ENCODE measurements at regions not wholly inside any gene's neighbourhood (a gene's known extent, or its start where the extent isn't known, plus 50 kb on each side); places are given as distances from the start of the nearest gene placed in this dataset.

DNA sequence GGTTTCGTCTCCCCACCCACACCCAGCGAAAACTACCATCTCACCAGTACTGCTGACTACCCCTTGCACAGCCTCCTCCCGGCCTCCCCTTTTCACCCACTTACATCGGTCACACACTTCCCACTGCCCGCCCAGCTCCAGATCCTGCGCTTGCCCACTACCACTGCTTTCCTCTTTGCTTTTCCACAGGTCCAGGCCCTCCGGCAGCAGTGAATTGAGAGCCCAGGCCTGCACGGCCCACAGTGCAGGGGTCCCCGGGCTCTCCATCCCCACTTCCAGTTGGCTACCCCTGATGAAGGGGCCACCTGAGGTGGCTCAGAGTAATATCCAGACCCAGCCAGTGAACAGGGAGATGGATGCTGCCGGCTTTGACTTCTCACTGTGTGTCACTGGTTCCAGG lies 120.2 kb upstream of the FSTL4 start:
- no peak overlapping the region for H3K14ac ChIP-seq (ENCODE audit: insufficient read depth, low read length)
- no peak overlapping the region for H2BK15ac ChIP-seq (ENCODE audit: low read depth, low read length)
- no peak overlapping the region for H2BK12ac ChIP-seq (ENCODE audit: insufficient read length, low read depth, low read length)
- H4K91ac ChIP-seq (ENCODE audit: insufficient read length, low read depth, low read length) = no peak overlapping the region
- no peak overlapping the region for H2BK5ac ChIP-seq (ENCODE audit: insufficient read length, low read length)
- H2AK5ac ChIP-seq (ENCODE audit: insufficient read length, low read length) = no peak overlapping the region
- H3K56ac ChIP-seq (ENCODE audit: insufficient read length, low read depth, low read length) = no peak overlapping the region
- peaks cover 10% of the 10 kb centered on the region for H3K27me3 Mint-ChIP-seq (ENCODE audit: low read depth)
- H3K4me2 ChIP-seq (ENCODE audit: insufficient read depth, insufficient read length, low read length) = no peak overlapping the region
- H3K79me2 ChIP-seq (ENCODE audit: insufficient read depth, low read length) = no peaks in the 10 kb centered on the region
- no peaks in the 10 kb centered on the region for H4K20me1 ChIP-seq (ENCODE audit: control insufficient read depth, insufficient read depth, insufficient read length)
- TF ChIP-seq, protein P1, sequence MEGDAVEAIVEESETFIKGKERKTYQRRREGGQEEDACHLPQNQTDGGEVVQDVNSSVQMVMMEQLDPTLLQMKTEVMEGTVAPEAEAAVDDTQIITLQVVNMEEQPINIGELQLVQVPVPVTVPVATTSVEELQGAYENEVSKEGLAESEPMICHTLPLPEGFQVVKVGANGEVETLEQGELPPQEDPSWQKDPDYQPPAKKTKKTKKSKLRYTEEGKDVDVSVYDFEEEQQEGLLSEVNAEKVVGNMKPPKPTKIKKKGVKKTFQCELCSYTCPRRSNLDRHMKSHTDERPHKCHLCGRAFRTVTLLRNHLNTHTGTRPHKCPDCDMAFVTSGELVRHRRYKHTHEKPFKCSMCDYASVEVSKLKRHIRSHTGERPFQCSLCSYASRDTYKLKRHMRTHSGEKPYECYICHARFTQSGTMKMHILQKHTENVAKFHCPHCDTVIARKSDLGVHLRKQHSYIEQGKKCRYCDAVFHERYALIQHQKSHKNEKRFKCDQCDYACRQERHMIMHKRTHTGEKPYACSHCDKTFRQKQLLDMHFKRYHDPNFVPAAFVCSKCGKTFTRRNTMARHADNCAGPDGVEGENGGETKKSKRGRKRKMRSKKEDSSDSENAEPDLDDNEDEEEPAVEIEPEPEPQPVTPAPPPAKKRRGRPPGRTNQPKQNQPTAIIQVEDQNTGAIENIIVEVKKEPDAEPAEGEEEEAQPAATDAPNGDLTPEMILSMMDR (conservative IDR thresholded peaks at IDR 0.05) = no peak
- peaks cover 6% of the 10 kb centered on the region for H3K9me3 ChIP-seq (ENCODE audit: control insufficient read depth, low read depth, low read length)
- H3K27me3 ChIP-seq (ENCODE audit: insufficient read depth, low read length) = no peaks in the 10 kb centered on the region
- peaks cover 0 to 4% of the 10 kb centered on the region in 2 experiments; a peak in 4 of 5 replicates for H3K9me3 Mint-ChIP-seq
- H3K4me1 ChIP-seq (ENCODE audit: insufficient read depth, low read length) = no peaks in the 10 kb centered on the region
- no CpG with 5 or more reads among the region's 10 CpGs for WGBS (ENCODE audit: extremely low coverage, insufficient read length, low lambda C conversion rate)
- no peak overlapping the region for H2BK120ac ChIP-seq (ENCODE audit: low read depth, low read length, poor library complexity, severe bottlenecking)
- peaks cover 0 to 3% of the 10 kb centered on the region in 2 experiments; a peak in 1 of 4 replicates for H3K4me1 Mint-ChIP-seq
- peak overlapping the region in 1 of 3 experiments; percentile 66; a peak in 1 of 7 replicates for H3K27ac Mint-ChIP-seq
- no peak overlapping the region for H4K8ac ChIP-seq (replicated peaks; ENCODE audit: insufficient read length, low read depth, low read length)
- H3K9ac ChIP-seq (ENCODE audit: extremely low read depth, insufficient read length, low read length) = no peak overlapping the region
- no peak overlapping the region for H3T11ph ChIP-seq (ENCODE audit: low read length)
- no peak overlapping the region for H4K5ac ChIP-seq (ENCODE audit: insufficient read length, low read depth, low read length)
- no peaks in the 10 kb centered on the region for H3K23me2 ChIP-seq (ENCODE audit: insufficient read length, low read depth, low read length, poor library complexity, severe bottlenecking)
- H3K23ac ChIP-seq (ENCODE audit: insufficient read length, low read depth, low read length) = no peak overlapping the region
- DNase-seq = no peak
- no peak overlapping the region for H3K4me3 Mint-ChIP-seq
- no peak overlapping the region for H2BK20ac ChIP-seq (ENCODE audit: low read depth, low read length, poor library complexity, severe bottlenecking)
- no peaks in the 10 kb centered on the region for H3K79me1 ChIP-seq (ENCODE audit: insufficient read depth, low read depth, low read length, poor library complexity, severe bottlenecking)
- no peaks in the 10 kb centered on the region; a peak in 2 of 7 replicates for H3K36me3 Mint-ChIP-seq (ENCODE audit: insufficient read depth in 1 of 3, low read depth in 3 of 3)
- no peak overlapping the region for H3K18ac ChIP-seq (ENCODE audit: insufficient read length, low read depth, low read length)
- H3K27ac ChIP-seq (ENCODE audit: insufficient read length, low read depth, low read length) = no peak overlapping the region
- H3K4ac ChIP-seq (ENCODE audit: low read depth, low read length) = no peak overlapping the region
- H2AFZ ChIP-seq (ENCODE audit: low read length) = no peak overlapping the region
